MM.1S (cell line): ENCODE measurements at regions not wholly inside any gene's neighbourhood (a gene's known extent, or its start where the extent isn't known, plus 50 kb on each side); places are given as distances from the start of the nearest gene placed in this dataset.

Experiments used
- DNase-seq: peaks from one replicate; pipeline ENCODE4 v3.0.0-alpha.2; 2015
- H2AFZ ChIP-seq: fragments of 300-600 bp; sonication (generic); 2 replicates; pipeline ENCODE4 v1.6.0; 2016; ENCODE audit warnings: antibody characterized with exemption, low read length
- H3F3A ChIP-seq: fragments of 300-600 bp; sonication (generic); 2 replicates; pipeline ENCODE4 v1.6.1; 2016; ENCODE audit warnings: mild to moderate bottlenecking, antibody characterized with exemption, low read length, moderate library complexity, mixed read lengths; ENCODE audit not compliant: insufficient read depth
- H3K27ac ChIP-seq: fragments of 300-600 bp; sonication (generic); 2 replicates; pipeline ENCODE4 v1.5.1; 2016; ENCODE audit warnings: mild to moderate bottlenecking, low read length
- H3K27me3 ChIP-seq: fragments of 300-600 bp; sonication (generic); replicated peaks from 2 replicates; pipeline ENCODE4 v1.6.0; 2016; ENCODE audit warnings: low read length; ENCODE audit not compliant: insufficient read depth
- H3K36me3 ChIP-seq: fragments of 300-600 bp; sonication (generic); replicated peaks from 2 replicates; pipeline ENCODE4 v1.6.1; 2016; ENCODE audit warnings: mild to moderate bottlenecking, low read length, mixed read lengths; ENCODE audit not compliant: insufficient read depth
- H3K4me1 ChIP-seq: fragments of 300-600 bp; sonication (generic); 2 replicates; pipeline ENCODE4 v1.6.1; 2016; ENCODE audit warnings: low read length, mixed read lengths
- H3K4me2 ChIP-seq: fragments of 300-600 bp; sonication (generic); 2 replicates; pipeline ENCODE4 v1.6.0; 2016; ENCODE audit warnings: low read depth, low read length
- H3K4me3 ChIP-seq: fragments of 300-600 bp; sonication (generic); 2 replicates; pipeline ENCODE4 v1.5.1; 2016; ENCODE audit warnings: low read length, mixed read lengths
- H3K79me2 ChIP-seq: fragments of 300-600 bp; sonication (generic); 2 replicates; pipeline ENCODE4 v1.6.1; 2016; ENCODE audit warnings: mixed run types, low read length, mixed read lengths
- H3K9ac ChIP-seq: fragments of 300-600 bp; sonication (generic); 2 replicates; pipeline ENCODE4 v1.6.1; 2016; ENCODE audit warnings: low read length, mixed read lengths
- H3K9me2 ChIP-seq: fragments of 300-600 bp; sonication (generic); replicated peaks from 2 replicates; pipeline ENCODE4 v1.6.1; 2016; ENCODE audit warnings: mild to moderate bottlenecking, low read length, mixed read lengths; ENCODE audit not compliant: insufficient read depth
- H3K9me3 ChIP-seq: fragments of 300-600 bp; sonication (generic); replicated peaks from 2 replicates; pipeline ENCODE4 v1.6.1; 2016; ENCODE audit warnings: mild to moderate bottlenecking, low read length, mixed read lengths; ENCODE audit not compliant: insufficient read depth
- H4K20me1 ChIP-seq: fragments of 300-600 bp; sonication (generic); 2 replicates; pipeline ENCODE4 v1.6.1; 2016; ENCODE audit warnings: mild to moderate bottlenecking, low read length, moderate library complexity, mixed read lengths; ENCODE audit not compliant: insufficient read depth
- CTCF ChIP-seq: fragments of 300-600 bp; sonication (generic); IDR thresholded peaks from 2 replicates; pipeline ENCODE4 v1.5.1; 2016; ENCODE audit warnings: antibody characterized with exemption, low read length, mixed read lengths
- EZH2 ChIP-seq: fragments of 300-600 bp; sonication (generic); optimal IDR thresholded peaks from 2 replicates; pipeline ENCODE3; 2017; ENCODE audit warnings: low read depth, mild to moderate bottlenecking, antibody characterized with exemption, low read length, mixed read lengths
- EZH2phosphoT487 ChIP-seq: fragments of 300-600 bp; sonication (generic); IDR thresholded peaks from 2 replicates; pipeline ENCODE4 v1.6.1; 2018; ENCODE audit warnings: antibody characterized with exemption, low read length

DNA sequence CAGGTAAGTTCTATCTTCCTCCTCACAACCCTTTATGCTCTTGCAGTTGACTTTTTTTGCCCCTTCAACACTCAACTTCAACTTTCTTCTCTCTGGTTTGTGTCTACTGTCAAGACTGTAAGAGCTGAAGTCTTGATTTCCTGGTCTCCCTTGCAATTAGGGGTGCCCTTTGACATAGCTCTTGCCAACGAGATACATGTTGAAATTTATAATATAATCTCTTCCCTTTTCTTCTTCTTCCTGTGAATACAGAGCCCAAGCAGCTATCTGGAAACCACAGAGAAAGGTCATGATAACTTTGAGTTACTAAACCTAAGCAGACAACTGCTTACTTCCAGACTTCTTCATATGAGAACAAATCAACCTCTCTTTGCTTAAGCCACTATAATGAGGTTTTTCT is 163.5 kb downstream of the MC4R start:
- Histone ChIP-seq H3K79me2 (no peaks in the 10 kb centered on the region), H3K27me3 (no peaks in the 10 kb centered on the region), H3K4me3 (no peak overlapping the region), H3K9me2 (no peaks in the 10 kb centered on the region), H3K4me2 (no peak overlapping the region), H3K9ac (no peak overlapping the region), H4K20me1 (no peaks in the 10 kb centered on the region), H3K27ac (no peak overlapping the region), H2AFZ (no peak overlapping the region), H3F3A (no peaks in the 10 kb centered on the region), H3K9me3 (no peaks in the 10 kb centered on the region), H3K4me1 (no peaks in the 10 kb centered on the region), H3K36me3 (no peaks in the 10 kb centered on the region)
- no peak for DNase-seq
- TF ChIP-seq EZH2 (no peak), CTCF (no peak), EZH2phosphoT487 (no peak)

DNA sequence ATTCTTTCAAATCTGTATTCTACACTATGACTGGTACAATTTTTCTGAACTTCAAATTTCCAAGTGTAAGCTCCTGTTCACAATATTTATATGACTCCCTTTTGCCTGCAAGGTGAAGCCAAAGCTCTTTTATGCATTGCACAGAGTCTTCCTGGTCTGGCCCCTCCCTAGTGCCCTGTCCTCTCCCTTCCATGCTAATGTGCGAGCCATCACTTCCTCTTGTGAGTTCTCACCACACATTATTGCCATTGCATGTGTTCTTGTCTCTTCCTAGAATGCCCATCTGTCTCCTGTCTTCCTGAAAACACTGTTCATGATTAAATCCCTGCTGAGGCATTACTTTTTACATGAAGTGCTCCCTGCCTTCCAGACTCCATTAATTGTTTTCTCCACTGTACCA is 169.9 kb downstream of the MC4R start:
- no peak overlapping the region for H3K27ac ChIP-seq
- no peak overlapping the region for H2AFZ ChIP-seq
- H3K79me2 ChIP-seq, result no peaks in the 10 kb centered on the region
- H4K20me1 ChIP-seq, result no peaks in the 10 kb centered on the region
- H3K9ac ChIP-seq, result no peak overlapping the region
- H3F3A ChIP-seq, result no peaks in the 10 kb centered on the region
- H3K4me3 ChIP-seq, result no peak overlapping the region
- TF ChIP-seq EZH2 (no peak), EZH2phosphoT487 (no peak), CTCF (no peak)
- no peaks in the 10 kb centered on the region for H3K36me3 ChIP-seq
- H3K9me3 ChIP-seq, result no peaks in the 10 kb centered on the region
- H3K4me1 ChIP-seq, result peaks cover 4% of the 10 kb centered on the region; the same call in 1 of the 2 replicates
- H3K9me2 ChIP-seq, result no peaks in the 10 kb centered on the region
- H3K4me2 ChIP-seq, result no peak overlapping the region
- no peaks in the 10 kb centered on the region for H3K27me3 ChIP-seq
- no peak for DNase-seq

DNA sequence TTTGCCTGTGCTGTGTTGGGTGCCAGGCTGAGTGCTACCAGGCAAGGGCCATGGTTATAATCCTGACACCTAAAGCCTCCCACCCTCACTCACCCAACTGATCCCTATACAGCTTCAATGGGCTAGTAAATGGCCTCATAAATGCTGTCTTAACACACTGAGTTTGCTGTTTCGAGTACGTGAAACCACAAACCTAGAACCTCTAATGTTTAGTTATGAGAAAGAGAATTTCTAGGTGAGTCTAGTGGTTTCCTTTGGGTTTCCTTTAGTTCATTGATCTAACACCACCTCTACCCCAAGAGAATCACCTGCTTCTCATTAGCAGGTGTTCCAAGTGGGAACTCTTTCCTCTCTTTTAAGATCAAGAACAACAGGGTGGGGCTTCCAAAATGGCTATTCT is 172.0 kb downstream of the MC4R start:
- Histone ChIP-seq H3K4me1 (peaks cover 4% of the 10 kb centered on the region; the same call in 1 of the 2 replicates), H3K79me2 (no peaks in the 10 kb centered on the region), H3K36me3 (no peaks in the 10 kb centered on the region), H3K9me2 (no peaks in the 10 kb centered on the region), H4K20me1 (no peaks in the 10 kb centered on the region), H3K4me2 (no peak overlapping the region), H3K9ac (no peak overlapping the region), H2AFZ (no peak overlapping the region), H3K27me3 (no peaks in the 10 kb centered on the region), H3K27ac (no peak overlapping the region), H3K4me3 (no peak overlapping the region), H3K9me3 (no peaks in the 10 kb centered on the region), H3F3A (no peaks in the 10 kb centered on the region)
- TF ChIP-seq EZH2phosphoT487 (no peak), EZH2 (no peak), CTCF (no peak)
- peak; percentile 68 for DNase-seq

DNA sequence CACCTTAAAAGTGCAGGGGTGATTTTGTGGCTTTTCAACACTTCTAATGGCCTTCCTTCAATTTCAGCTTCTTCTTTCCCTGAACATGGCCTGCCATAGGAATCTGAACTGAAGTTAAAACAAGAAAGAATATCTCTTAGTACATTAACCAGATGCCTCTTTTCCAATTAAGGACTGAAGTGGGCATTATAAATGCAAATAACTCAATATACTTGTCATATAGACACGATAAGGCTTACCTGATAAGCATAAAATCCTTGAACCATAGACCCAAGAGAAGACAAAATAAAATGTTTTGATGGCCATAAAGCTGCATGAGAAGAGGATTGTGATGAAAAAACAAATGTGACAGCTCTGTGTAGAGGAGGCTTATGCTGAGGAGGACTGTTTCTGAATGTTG is 173.1 kb downstream of the MC4R start:
- Histone ChIP-seq H3K9me2 (no peaks in the 10 kb centered on the region), H3F3A (no peaks in the 10 kb centered on the region), H3K79me2 (no peaks in the 10 kb centered on the region), H3K27me3 (no peaks in the 10 kb centered on the region), H3K4me2 (no peak overlapping the region), H3K27ac (no peak overlapping the region), H3K4me3 (no peak overlapping the region), H3K36me3 (no peaks in the 10 kb centered on the region), H2AFZ (no peak overlapping the region), H4K20me1 (no peaks in the 10 kb centered on the region), H3K4me1 (peaks cover 4% of the 10 kb centered on the region; the same call in 1 of the 2 replicates), H3K9ac (no peak overlapping the region), H3K9me3 (no peaks in the 10 kb centered on the region)
- no peak for DNase-seq
- TF ChIP-seq EZH2 (no peak), CTCF (no peak), EZH2phosphoT487 (no peak)
